Adrenal gland (tissue), 5 donors: ENCODE measurements at regions not wholly inside any gene's neighbourhood (a gene's known extent, or its start where the extent isn't known, plus 50 kb on each side); places are given as distances from the start of the nearest gene placed in this dataset.

Source experiments
- POLR2A ChIP-seq, 2 donors: fragments of 450-650 bp; IDR thresholded peaks; one replicate each; pipeline ENCODE4 v1.6.1; 2017; ENCODE audit warnings: antibody characterized with exemption in 2 of 2, mild to moderate bottlenecking in 2 of 2, moderate library complexity in 1 of 2
- TF ChIP-seq, protein P1 (sequence below), 6 experiments: fragments of 450-650 bp in 4 of 6; fragments of 200-600 bp in 2 of 6; sonication (generic) in 1 of 6; IDR thresholded peaks; 1 replicate in 5 of 6; 2 replicates in 1 of 6; pipeline versions ENCODE4 v1.5.1 to v1.8.0; 2016 to 2021; ENCODE audit warnings: antibody characterized with exemption in 6 of 6, mild to moderate bottlenecking in 2 of 6, moderate library complexity in 1 of 6
- donor health status: DM: no; HTN: no; CAD: no.

DNA sequence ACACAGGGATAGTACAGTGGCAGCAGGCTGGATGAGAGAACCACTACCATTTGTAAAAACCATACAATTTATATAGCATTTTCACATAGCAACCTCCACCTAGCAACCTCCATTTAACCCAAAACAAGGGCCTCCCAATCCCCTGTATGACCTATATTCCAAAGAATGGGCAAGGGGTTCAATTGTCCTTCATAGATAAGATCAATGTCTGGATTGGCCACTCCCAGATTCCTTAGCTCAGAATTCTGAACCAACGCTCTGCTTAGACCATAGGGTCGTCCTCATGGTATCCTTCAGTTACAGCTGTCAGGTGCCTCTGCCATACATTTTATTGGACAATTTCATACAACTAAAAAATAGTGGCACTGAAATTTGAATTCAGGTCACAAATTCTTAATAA is 166.2 kb downstream of the KCTD12 start:
- no peak for TF ChIP-seq POLR2A (IDR thresholded peaks at IDR 0.05)
- TF ChIP-seq, protein P1, sequence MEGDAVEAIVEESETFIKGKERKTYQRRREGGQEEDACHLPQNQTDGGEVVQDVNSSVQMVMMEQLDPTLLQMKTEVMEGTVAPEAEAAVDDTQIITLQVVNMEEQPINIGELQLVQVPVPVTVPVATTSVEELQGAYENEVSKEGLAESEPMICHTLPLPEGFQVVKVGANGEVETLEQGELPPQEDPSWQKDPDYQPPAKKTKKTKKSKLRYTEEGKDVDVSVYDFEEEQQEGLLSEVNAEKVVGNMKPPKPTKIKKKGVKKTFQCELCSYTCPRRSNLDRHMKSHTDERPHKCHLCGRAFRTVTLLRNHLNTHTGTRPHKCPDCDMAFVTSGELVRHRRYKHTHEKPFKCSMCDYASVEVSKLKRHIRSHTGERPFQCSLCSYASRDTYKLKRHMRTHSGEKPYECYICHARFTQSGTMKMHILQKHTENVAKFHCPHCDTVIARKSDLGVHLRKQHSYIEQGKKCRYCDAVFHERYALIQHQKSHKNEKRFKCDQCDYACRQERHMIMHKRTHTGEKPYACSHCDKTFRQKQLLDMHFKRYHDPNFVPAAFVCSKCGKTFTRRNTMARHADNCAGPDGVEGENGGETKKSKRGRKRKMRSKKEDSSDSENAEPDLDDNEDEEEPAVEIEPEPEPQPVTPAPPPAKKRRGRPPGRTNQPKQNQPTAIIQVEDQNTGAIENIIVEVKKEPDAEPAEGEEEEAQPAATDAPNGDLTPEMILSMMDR (IDR thresholded peaks at IDR 0.05): no peak
